ENCODE measurements at regions not wholly inside any gene's neighbourhood (a gene's known extent, or its start where the extent isn't known, plus 50 kb on each side); places are given as distances from the start of the nearest gene placed in this dataset.

GRCh38 chr3:163016251-163016650, 1519.6 kb downstream of the OTOL1 start:
- no peak overlapping the region for H3K4me3 ChIP-seq (ENCODE audit: low read length, poor library complexity, severe bottlenecking)
- H3K9ac ChIP-seq (ENCODE audit: low read depth, low read length, poor library complexity, severe bottlenecking) = no peak overlapping the region
- H3K36me3 ChIP-seq (ENCODE audit: insufficient read depth, low read length) = no peaks in the 10 kb centered on the region
- no peak overlapping the region for H2AFZ ChIP-seq (ENCODE audit: low read length)
- H3K4me1 ChIP-seq (ENCODE audit: insufficient read depth, low read length, poor library complexity, severe bottlenecking) = no peaks in the 10 kb centered on the region
- H3K79me2 ChIP-seq (ENCODE audit: insufficient read depth, low read length) = no peaks in the 10 kb centered on the region
- no peaks in the 10 kb centered on the region for H3F3A ChIP-seq (ENCODE audit: low read depth)
- no peaks in the 10 kb centered on the region for H3K9me2 ChIP-seq (replicated peaks; ENCODE audit: low read depth, low read length)
- no peaks in the 10 kb centered on the region for H3K27me3 ChIP-seq (ENCODE audit: insufficient read depth, low read length, poor library complexity, severe bottlenecking)
- no peaks in the 10 kb centered on the region for H4K20me1 ChIP-seq (ENCODE audit: insufficient read depth, low read length, poor library complexity, severe bottlenecking)
- H3K9me3 ChIP-seq (ENCODE audit: insufficient read depth, low read depth, low read length) = no peaks in the 10 kb centered on the region
- H3K4me2 ChIP-seq (ENCODE audit: low read depth, low read length, poor library complexity, severe bottlenecking) = no peak overlapping the region
- TF ChIP-seq EZH2phosphoT487 (IDR thresholded peaks at IDR 0.05; ENCODE audit: borderline replicate concordance) (no peak), CTCF (conservative IDR thresholded peaks at IDR 0.05; ENCODE audit: low read length) (no peak)

- Histone ChIP-seq H2AFZ (ENCODE audit: low read length) (no peak overlapping the region), H3K36me3 (ENCODE audit: insufficient read depth, low read length) (no peaks in the 10 kb centered on the region), H3K9me2 (replicated peaks; ENCODE audit: low read depth, low read length) (no peaks in the 10 kb centered on the region), H3K4me2 (ENCODE audit: low read depth, low read length, poor library complexity, severe bottlenecking) (no peak overlapping the region), H3K9ac (ENCODE audit: low read depth, low read length, poor library complexity, severe bottlenecking) (no peak overlapping the region), H3K79me2 (ENCODE audit: insufficient read depth, low read length) (no peaks in the 10 kb centered on the region), H3K4me1 (ENCODE audit: insufficient read depth, low read length, poor library complexity, severe bottlenecking) (no peaks in the 10 kb centered on the region), H3F3A (ENCODE audit: low read depth) (no peaks in the 10 kb centered on the region), H4K20me1 (ENCODE audit: insufficient read depth, low read length, poor library complexity, severe bottlenecking) (no peaks in the 10 kb centered on the region), H3K9me3 (ENCODE audit: insufficient read depth, low read depth, low read length) (no peaks in the 10 kb centered on the region), H3K27me3 (ENCODE audit: insufficient read depth, low read length, poor library complexity, severe bottlenecking) (no peaks in the 10 kb centered on the region), H3K4me3 (ENCODE audit: low read length, poor library complexity, severe bottlenecking) (no peak overlapping the region)
- no peak for TF ChIP-seq CTCF (conservative IDR thresholded peaks at IDR 0.05; ENCODE audit: low read length)
- no peak for TF ChIP-seq EZH2phosphoT487 (IDR thresholded peaks at IDR 0.05; ENCODE audit: borderline replicate concordance)
Observed at GRCh38 chr3:163018067-163018466, 1521.5 kb downstream of the OTOL1 start.

GRCh38 chr3:163018664-163019063, 1522.1 kb downstream of the OTOL1 start:
- H3K9me2 ChIP-seq (replicated peaks; ENCODE audit: low read depth, low read length) = no peaks in the 10 kb centered on the region
- H3F3A ChIP-seq (ENCODE audit: low read depth) = no peaks in the 10 kb centered on the region
- H3K27me3 ChIP-seq (ENCODE audit: insufficient read depth, low read length, poor library complexity, severe bottlenecking) = no peaks in the 10 kb centered on the region
- no peaks in the 10 kb centered on the region for H3K4me1 ChIP-seq (ENCODE audit: insufficient read depth, low read length, poor library complexity, severe bottlenecking)
- H3K36me3 ChIP-seq (ENCODE audit: insufficient read depth, low read length) = no peaks in the 10 kb centered on the region
- no peaks in the 10 kb centered on the region for H4K20me1 ChIP-seq (ENCODE audit: insufficient read depth, low read length, poor library complexity, severe bottlenecking)
- no peak overlapping the region for H3K4me2 ChIP-seq (ENCODE audit: low read depth, low read length, poor library complexity, severe bottlenecking)
- H3K9me3 ChIP-seq (ENCODE audit: insufficient read depth, low read depth, low read length) = no peaks in the 10 kb centered on the region
- no peak overlapping the region for H2AFZ ChIP-seq (ENCODE audit: low read length)
- no peak overlapping the region for H3K4me3 ChIP-seq (ENCODE audit: low read length, poor library complexity, severe bottlenecking)
- TF ChIP-seq EZH2phosphoT487 (IDR thresholded peaks at IDR 0.05; ENCODE audit: borderline replicate concordance) = no peak
- no peak for TF ChIP-seq CTCF (conservative IDR thresholded peaks at IDR 0.05; ENCODE audit: low read length)
- H3K79me2 ChIP-seq (ENCODE audit: insufficient read depth, low read length) = no peaks in the 10 kb centered on the region
- no peak overlapping the region for H3K9ac ChIP-seq (ENCODE audit: low read depth, low read length, poor library complexity, severe bottlenecking)

Measured in Loucy (cell line).